Endothelial cell of umbilical vein (primary cell): ENCODE measurements at regions not wholly inside any gene's neighbourhood (a gene's known extent, or its start where the extent isn't known, plus 50 kb on each side); places are given as distances from the start of the nearest gene placed in this dataset.

Source experiments
- BruUV-seq: library from RNA; stranded (reverse); fragments of 400-500 nt; replicated peaks from 2 replicates; lab custom pipeline; 2021; lab: Mats Ljungman, UMichigan
- CTCF ChIA-PET: fragments of 300-600, 350-600 bp; sonication (Branson Sonifier 250); formaldehyde crosslinking; loops from one replicate; lab custom pipeline; 2021; ENCODE audit warnings: antibody characterized with exemption, inconsistent platforms; lab: Charles Lee
- POLR2A ChIA-PET: fragments of 300-600, 350-600 bp; sonication (Branson Sonifier 250); formaldehyde crosslinking; loops from one replicate; lab custom pipeline; 2021; ENCODE audit warnings: antibody characterized with exemption, inconsistent platforms; lab: Charles Lee
- DNase-seq: peaks from one replicate; pipeline ENCODE4 v3.0.0-alpha.2; 2011; ENCODE audit warnings: low read depth, low spot score
- FAIRE-seq: peaks from 2 replicates; lab custom pipeline; 2011; peaks lifted over from hg19 to GRCh38; lab: Jason Lieb, UNC
- H2AFZ ChIP-seq: 2 replicates; pipeline ENCODE4 v1.6.0; 2012; ENCODE audit warnings: low read depth, low read length, control low read depth, inconsistent platforms
- H3K27ac ChIP-seq: 2 replicates; pipeline ENCODE4 v1.5.1; 2011; ENCODE audit warnings: low read depth, mild to moderate bottlenecking, control low read depth, low read length, moderate library complexity; ENCODE audit not compliant: insufficient read depth
- H3K27me3 ChIP-seq, 2 experiments: 2 replicates each; pipeline versions ENCODE4 v1.6.0 to v1.6.1; 2011; ENCODE audit warnings: low read length in 2 of 2, mixed read lengths in 1 of 2; ENCODE audit not compliant: control insufficient read depth in 2 of 2, insufficient read depth in 2 of 2
- H3K36me3 ChIP-seq, 2 experiments: 2 replicates in 1 of 2; 3 replicates in 1 of 2; pipeline ENCODE4 v1.5.1; 2011; ENCODE audit warnings: low read length in 2 of 2, mild to moderate bottlenecking in 1 of 2, moderate library complexity in 1 of 2; ENCODE audit not compliant: control insufficient read depth in 2 of 2, insufficient read depth in 2 of 2; ENCODE audit errors: extremely low read depth in 1 of 2
- H3K4me1 ChIP-seq: 3 replicates; pipeline ENCODE4 v1.5.1; 2011; ENCODE audit warnings: mild to moderate bottlenecking, low read length; ENCODE audit not compliant: control insufficient read depth, insufficient read depth; ENCODE audit errors: extremely low read depth
- H3K4me2 ChIP-seq: 2 replicates; pipeline ENCODE4 v1.6.1; 2011; ENCODE audit warnings: low read length, control low read depth, mixed read lengths; ENCODE audit not compliant: insufficient read depth
- H3K4me3 ChIP-seq, 3 experiments: fragments of 200-600 bp in 1 of 3; sonication (generic), shearing (Covaris generic) in 1 of 3; replicated peaks in 1 of 3; 2 replicates each; pipeline ENCODE4 v1.5.1; 2011 to 2016; ENCODE audit warnings: control low read depth in 3 of 3, low read length in 3 of 3, mild to moderate bottlenecking in 2 of 3, inconsistent platforms in 1 of 3, low read depth in 1 of 3, moderate library complexity in 1 of 3; ENCODE audit not compliant: insufficient read depth in 1 of 3
- H3K79me2 ChIP-seq: 2 replicates; pipeline ENCODE4 v1.6.0; 2012; ENCODE audit warnings: low read length, inconsistent platforms; ENCODE audit not compliant: control insufficient read depth, insufficient read depth
- H3K9ac ChIP-seq: replicated peaks from 2 replicates; pipeline ENCODE3; 2011; ENCODE audit warnings: low read length, control low read depth; ENCODE audit not compliant: insufficient read depth; ENCODE audit errors: extremely low read depth
- H3K9me1 ChIP-seq: replicated peaks from 3 replicates; pipeline ENCODE4 v1.6.0; 2011; ENCODE audit warnings: mild to moderate bottlenecking, low read length; ENCODE audit not compliant: control insufficient read depth, insufficient read depth; ENCODE audit errors: extremely low read depth
- H3K9me3 ChIP-seq: replicated peaks from 2 replicates; pipeline ENCODE4 v1.5.1; 2012; ENCODE audit warnings: low read length, inconsistent platforms; ENCODE audit not compliant: control insufficient read depth, insufficient read depth
- H4K20me1 ChIP-seq: replicated peaks from 2 replicates; pipeline ENCODE3; 2011; ENCODE audit warnings: mild to moderate bottlenecking, low read length; ENCODE audit not compliant: control insufficient read depth, insufficient read depth; ENCODE audit errors: extremely low read depth
- EZH2 ChIP-seq: IDR thresholded peaks from 2 replicates; pipeline ENCODE4 v1.6.1; 2012; ENCODE audit warnings: borderline replicate concordance, low read depth, mild to moderate bottlenecking, moderate library complexity, low read length, inconsistent platforms; ENCODE audit not compliant: severe bottlenecking
- FOS ChIP-seq: IDR thresholded peaks from 2 replicates; pipeline ENCODE4 v1.6.1; 2011; ENCODE audit warnings: mild to moderate bottlenecking, low read length, moderate library complexity, borderline replicate concordance; ENCODE audit not compliant: insufficient read depth
- GATA2 ChIP-seq: IDR thresholded peaks from 2 replicates; pipeline ENCODE4 v1.7.0; 2011; ENCODE audit warnings: low read depth, mild to moderate bottlenecking, moderate library complexity, mixed read lengths, low read length; ENCODE audit not compliant: insufficient read length, insufficient read depth
- JUN ChIP-seq: IDR thresholded peaks from 2 replicates; pipeline ENCODE4 v1.6.1; 2011; ENCODE audit warnings: borderline replicate concordance, low read depth; ENCODE audit not compliant: insufficient read length, insufficient read depth
- MYC ChIP-seq: IDR thresholded peaks from one replicate; pipeline ENCODE4 v1.6.1; 2011; ENCODE audit warnings: mild to moderate bottlenecking, low read depth, low read length
- POLR2A ChIP-seq: IDR thresholded peaks from 2 replicates; pipeline ENCODE4 v1.6.1; 2012; ENCODE audit warnings: low read depth, mild to moderate bottlenecking, control low read depth, low read length
- POLR2AphosphoS5 ChIP-seq: IDR thresholded peaks from 2 replicates; pipeline ENCODE4 v1.6.1; 2012; ENCODE audit warnings: low read depth, mild to moderate bottlenecking, control low read depth, low read length, moderate library complexity; ENCODE audit not compliant: insufficient read depth
- dilution Hi-C: fragments of 300-500 bp; cut with MboI; formaldehyde crosslinking; loops from one replicate; pipeline ENCODE4 v1.15.0; 2019; ENCODE audit warnings: low sequenced_read_pairs; ENCODE audit not compliant: extremely low pct_ligation_motif_present
- intact Hi-C: fragments of 100-400 bp; cut with micrococcal nuclease; formaldehyde crosslinking; loops from one replicate; pipeline ENCODE4 v1.10.0; 2022
- TF ChIP-seq, protein P1 (sequence below), 2 donors: IDR thresholded peaks; 1 replicate in 1 of 2; 2 replicates in 1 of 2; pipeline ENCODE4 v1.5.1; 2011; ENCODE audit warnings: low read length in 2 of 2, mild to moderate bottlenecking in 2 of 2, moderate library complexity in 2 of 2, control low read depth in 1 of 2, inconsistent platforms in 1 of 2, low read depth in 1 of 2; ENCODE audit not compliant: insufficient read depth in 1 of 2; ENCODE audit errors: extremely low read depth in 1 of 2
- TF ChIP-seq, protein P2 (sequence below): IDR thresholded peaks from 2 replicates; pipeline ENCODE4 v1.6.1; 2011; ENCODE audit not compliant: insufficient read depth, insufficient read length

DNA sequence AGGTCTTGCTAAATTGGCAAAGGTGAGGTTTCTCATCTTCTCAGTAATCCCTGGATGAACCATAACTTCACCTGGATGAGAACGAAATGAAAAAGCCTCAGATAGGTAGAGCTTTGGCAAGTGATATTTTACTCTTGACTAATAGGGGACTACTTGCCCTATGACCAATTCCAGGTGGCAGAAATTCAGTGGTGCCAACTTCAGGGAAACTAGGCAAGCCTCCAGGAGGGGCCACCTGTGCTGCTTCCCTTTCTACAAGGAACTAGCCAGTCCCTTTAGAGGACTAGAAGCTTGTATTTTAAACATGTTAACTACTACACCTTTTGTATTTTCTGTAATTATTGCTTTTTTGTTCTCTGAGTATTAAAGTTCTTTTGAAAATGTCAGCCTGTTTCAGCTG, 169.0 kb upstream of the GRIA1 start:
- Histone ChIP-seq H3K9me3 (peaks cover 5% of the 10 kb centered on the region), H3K27ac (no peak overlapping the region), H3K27me3 (no peaks in the 10 kb centered on the region), H2AFZ (no peak overlapping the region), H3K9me1 (no peaks in the 10 kb centered on the region), H3K9ac (no peak overlapping the region), H3K36me3 (no peaks in the 10 kb centered on the region), H3K4me1 (no peaks in the 10 kb centered on the region), H3K79me2 (no peaks in the 10 kb centered on the region), H3K4me3 (no peak overlapping the region), H4K20me1 (no peaks in the 10 kb centered on the region), H3K4me2 (no peak overlapping the region)
- DNase-seq (no peak), FAIRE-seq (no peak)
- BruUV-seq, result no TSS peak
- dilution Hi-C loops (no loop called here), intact Hi-C loops (no loop called here)
- ChIA-PET POLR2A (no interaction called here), CTCF (no interaction called here)
- TF ChIP-seq POLR2A (no peak), EZH2 (no peak), POLR2AphosphoS5 (no peak), GATA2 (no peak), MYC (no peak), JUN (no peak), FOS (no peak)
- TF ChIP-seq, protein P1, sequence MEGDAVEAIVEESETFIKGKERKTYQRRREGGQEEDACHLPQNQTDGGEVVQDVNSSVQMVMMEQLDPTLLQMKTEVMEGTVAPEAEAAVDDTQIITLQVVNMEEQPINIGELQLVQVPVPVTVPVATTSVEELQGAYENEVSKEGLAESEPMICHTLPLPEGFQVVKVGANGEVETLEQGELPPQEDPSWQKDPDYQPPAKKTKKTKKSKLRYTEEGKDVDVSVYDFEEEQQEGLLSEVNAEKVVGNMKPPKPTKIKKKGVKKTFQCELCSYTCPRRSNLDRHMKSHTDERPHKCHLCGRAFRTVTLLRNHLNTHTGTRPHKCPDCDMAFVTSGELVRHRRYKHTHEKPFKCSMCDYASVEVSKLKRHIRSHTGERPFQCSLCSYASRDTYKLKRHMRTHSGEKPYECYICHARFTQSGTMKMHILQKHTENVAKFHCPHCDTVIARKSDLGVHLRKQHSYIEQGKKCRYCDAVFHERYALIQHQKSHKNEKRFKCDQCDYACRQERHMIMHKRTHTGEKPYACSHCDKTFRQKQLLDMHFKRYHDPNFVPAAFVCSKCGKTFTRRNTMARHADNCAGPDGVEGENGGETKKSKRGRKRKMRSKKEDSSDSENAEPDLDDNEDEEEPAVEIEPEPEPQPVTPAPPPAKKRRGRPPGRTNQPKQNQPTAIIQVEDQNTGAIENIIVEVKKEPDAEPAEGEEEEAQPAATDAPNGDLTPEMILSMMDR (IDR thresholded peaks at IDR 0.05; ENCODE audit: extremely low read depth in 1 of 2, insufficient read depth in 1 of 2, low read depth in 1 of 2, low read length in 2 of 2), result no peak
- TF ChIP-seq, protein P2, sequence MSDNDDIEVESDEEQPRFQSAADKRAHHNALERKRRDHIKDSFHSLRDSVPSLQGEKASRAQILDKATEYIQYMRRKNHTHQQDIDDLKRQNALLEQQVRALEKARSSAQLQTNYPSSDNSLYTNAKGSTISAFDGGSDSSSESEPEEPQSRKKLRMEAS, result no peak
